ENCODE measurements at regions not wholly inside any gene's neighbourhood (a gene's known extent, or its start where the extent isn't known, plus 50 kb on each side); places are given as distances from the start of the nearest gene placed in this dataset.

DNA sequence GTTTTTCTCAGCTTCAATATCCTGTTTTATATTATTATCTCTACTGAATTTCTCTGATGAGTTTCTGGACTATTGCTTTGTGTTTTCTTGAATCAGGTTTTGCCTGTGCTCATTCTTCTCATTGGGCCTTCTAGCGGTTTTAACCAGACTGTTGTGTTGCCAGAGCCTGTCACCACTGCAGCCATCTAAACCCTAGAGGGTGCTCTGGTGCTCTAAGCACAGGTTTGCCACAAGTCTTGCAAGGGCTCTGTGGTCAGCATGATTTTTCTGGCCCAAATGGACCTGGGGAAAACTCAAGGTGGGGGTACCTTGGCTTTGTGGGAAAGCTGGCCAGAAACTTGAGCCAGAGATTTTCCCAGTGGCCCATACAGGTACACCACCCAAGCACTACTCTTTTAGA, 52.4 kb upstream of the TYR start:
- H3K79me2 ChIP-seq (ENCODE audit: control insufficient read depth in 1 of 2, insufficient read depth in 2 of 2, low read length in 2 of 2), result no peaks in the 10 kb centered on the region
- no peak overlapping the region for H3K4me2 ChIP-seq (ENCODE audit: insufficient read depth in 1 of 2, low read depth in 2 of 2, low read length in 2 of 2)
- H3K56ac ChIP-seq (replicated peaks; ENCODE audit: insufficient read length, low read depth, low read length), result no peak overlapping the region
- no peak overlapping the region for H3K18ac ChIP-seq (ENCODE audit: extremely low read depth, low read length)
- H3K9ac ChIP-seq (replicated peaks in 1 of 4; ENCODE audit: extremely low read depth in 1 of 4, low read depth in 3 of 4, low read length in 3 of 4), result no peak overlapping the region
- peak; percentile 52 to 62; a peak in 3 of 4 replicates for TF ChIP-seq RAD21 (IDR thresholded peaks at IDR 0.05 in 1 of 2, conservative IDR thresholded peaks at IDR 0.05 in 1 of 2; ENCODE audit: low read depth in 2 of 2, low read length in 2 of 2)
- TF ChIP-seq, protein P1, sequence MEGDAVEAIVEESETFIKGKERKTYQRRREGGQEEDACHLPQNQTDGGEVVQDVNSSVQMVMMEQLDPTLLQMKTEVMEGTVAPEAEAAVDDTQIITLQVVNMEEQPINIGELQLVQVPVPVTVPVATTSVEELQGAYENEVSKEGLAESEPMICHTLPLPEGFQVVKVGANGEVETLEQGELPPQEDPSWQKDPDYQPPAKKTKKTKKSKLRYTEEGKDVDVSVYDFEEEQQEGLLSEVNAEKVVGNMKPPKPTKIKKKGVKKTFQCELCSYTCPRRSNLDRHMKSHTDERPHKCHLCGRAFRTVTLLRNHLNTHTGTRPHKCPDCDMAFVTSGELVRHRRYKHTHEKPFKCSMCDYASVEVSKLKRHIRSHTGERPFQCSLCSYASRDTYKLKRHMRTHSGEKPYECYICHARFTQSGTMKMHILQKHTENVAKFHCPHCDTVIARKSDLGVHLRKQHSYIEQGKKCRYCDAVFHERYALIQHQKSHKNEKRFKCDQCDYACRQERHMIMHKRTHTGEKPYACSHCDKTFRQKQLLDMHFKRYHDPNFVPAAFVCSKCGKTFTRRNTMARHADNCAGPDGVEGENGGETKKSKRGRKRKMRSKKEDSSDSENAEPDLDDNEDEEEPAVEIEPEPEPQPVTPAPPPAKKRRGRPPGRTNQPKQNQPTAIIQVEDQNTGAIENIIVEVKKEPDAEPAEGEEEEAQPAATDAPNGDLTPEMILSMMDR (IDR thresholded peaks at IDR 0.05; ENCODE audit: control extremely low read depth in 1 of 3, insufficient read depth in 1 of 3, low read depth in 1 of 3, low read length in 3 of 3), result peak in 2 of 3 experiments; percentile 22 to 51; a peak in 2 of 4 replicates
- TF ChIP-seq RXRA (IDR thresholded peaks at IDR 0.05; ENCODE audit: insufficient read depth, low read depth, low read length), result no peak
- H3K4ac ChIP-seq (replicated peaks; ENCODE audit: insufficient read length, low read depth, low read length), result no peak overlapping the region
- no peaks in the 10 kb centered on the region for H3K27me3 ChIP-seq (replicated peaks in 1 of 4; ENCODE audit: control insufficient read depth in 3 of 4, extremely low read depth in 1 of 4, insufficient read depth in 3 of 4, low read length in 3 of 4)
- DNase-seq (ENCODE audit: low read depth in 1 of 2, low spot score in 2 of 2) (no peak), FAIRE-seq (no peak)
- H3K79me1 ChIP-seq (ENCODE audit: low read depth, low read length), result no peaks in the 10 kb centered on the region
- no peaks in the 10 kb centered on the region for H4K20me1 ChIP-seq (replicated peaks in 1 of 2; ENCODE audit: control insufficient read depth in 1 of 2, insufficient read depth in 2 of 2, low read length in 2 of 2)
- H3K23me2 ChIP-seq (ENCODE audit: low read depth, low read length), result no peaks in the 10 kb centered on the region
- H4K5ac ChIP-seq (ENCODE audit: insufficient read length, low read depth, low read length), result no peak overlapping the region
- no peak overlapping the region for H2BK20ac ChIP-seq (ENCODE audit: low read length)
- no peaks in the 10 kb centered on the region for H3K36me3 ChIP-seq (ENCODE audit: control insufficient read depth in 2 of 4, insufficient read depth in 4 of 4, low read length in 3 of 4)
- H2BK5ac ChIP-seq (ENCODE audit: low read depth, low read length), result no peak overlapping the region
- no peak overlapping the region for H4K91ac ChIP-seq (replicated peaks; ENCODE audit: insufficient read length, low read length)
- H3K4me3 ChIP-seq (ENCODE audit: extremely low read depth in 1 of 4, insufficient read depth in 2 of 4, low read depth in 3 of 4, low read length in 4 of 4), result no peak overlapping the region
- no peak overlapping the region for H3K27ac ChIP-seq (ENCODE audit: low read depth, low read length)
- H2BK12ac ChIP-seq (ENCODE audit: low read depth, low read length), result no peak overlapping the region
- H2BK120ac ChIP-seq (replicated peaks; ENCODE audit: low read depth, low read length), result no peak overlapping the region
- ChIA-PET CTCF (ENCODE audit: partially characterized antibody) (interaction anchor here (0.6 to 1.2 kb wide), 4 partner anchors 314 to 500 kb away, joined by 3 to 4 read pairs (median 4); no protein-coding TSS in a partner anchor), POLR2A (ENCODE audit: partially characterized antibody) (no interaction called here)
- no peak overlapping the region for H2BK15ac ChIP-seq (ENCODE audit: low read length)
- no peak overlapping the region for H3K23ac ChIP-seq (ENCODE audit: insufficient read length)
- no peak overlapping the region for H4K8ac ChIP-seq (ENCODE audit: extremely low read depth, insufficient read depth, low read length)
- H2AK5ac ChIP-seq (ENCODE audit: low read depth, low read length), result no peak overlapping the region
- 74% methylated on average over 1 of the region's 1 CpG; no CpG with 5 or more reads in 1 of the 2 experiments for WGBS, 2 experiments (ENCODE audit: extremely low coverage in 1 of 2, insufficient coverage in 1 of 2, insufficient read length in 1 of 2, insufficient replicate concordance in 2 of 2, low coverage in 1 of 2, low lambda C conversion rate in 2 of 2, missing lambda C conversion rate in 1 of 2)
- no peak overlapping the region for H3K14ac ChIP-seq (ENCODE audit: insufficient read length)
- H2AFZ ChIP-seq (ENCODE audit: low read length), result no peak overlapping the region
- H3K9me3 ChIP-seq (ENCODE audit: insufficient read depth in 2 of 2, low read depth in 1 of 2, low read length in 1 of 2), result no peaks in the 10 kb centered on the region
- no peaks in the 10 kb centered on the region for H3K4me1 ChIP-seq (replicated peaks in 1 of 4; ENCODE audit: control insufficient read depth in 3 of 4, insufficient read depth in 4 of 4, low read length in 3 of 4)

Measured in H1 (cell line).